HG03064 (cell line): ENCODE measurements at regions not wholly inside any gene's neighbourhood (a gene's known extent, or its start where the extent isn't known, plus 50 kb on each side); places are given as distances from the start of the nearest gene placed in this dataset.

Source experiments
- ATAC-seq: cut with Tn5 transposase; IDR thresholded peaks from one replicate; pipeline ENCODE4 v1.9.1; 2021; ENCODE audit warnings: low read depth; ENCODE audit not compliant: unreplicated experiment

DNA sequence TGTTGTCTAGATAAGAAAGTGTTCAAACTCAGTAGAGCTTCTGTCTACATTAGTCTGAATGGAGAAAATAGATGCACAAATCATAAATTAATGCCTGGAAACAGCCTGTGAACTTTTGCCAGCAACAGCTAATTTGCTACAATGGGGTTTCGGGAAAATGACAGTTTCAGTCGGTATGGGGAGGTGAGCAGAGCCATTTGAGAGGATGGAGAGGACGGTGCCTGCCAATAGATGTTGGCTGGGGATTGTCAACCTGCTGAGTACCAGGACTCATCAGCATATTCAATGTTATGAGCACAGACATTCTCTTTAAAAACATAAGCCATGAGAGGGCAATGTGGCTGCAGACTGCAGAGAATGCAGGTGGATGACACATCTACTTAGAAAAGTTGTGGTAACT lies 230.3 kb upstream of the PCDH18 start:
- no peak for ATAC-seq

DNA sequence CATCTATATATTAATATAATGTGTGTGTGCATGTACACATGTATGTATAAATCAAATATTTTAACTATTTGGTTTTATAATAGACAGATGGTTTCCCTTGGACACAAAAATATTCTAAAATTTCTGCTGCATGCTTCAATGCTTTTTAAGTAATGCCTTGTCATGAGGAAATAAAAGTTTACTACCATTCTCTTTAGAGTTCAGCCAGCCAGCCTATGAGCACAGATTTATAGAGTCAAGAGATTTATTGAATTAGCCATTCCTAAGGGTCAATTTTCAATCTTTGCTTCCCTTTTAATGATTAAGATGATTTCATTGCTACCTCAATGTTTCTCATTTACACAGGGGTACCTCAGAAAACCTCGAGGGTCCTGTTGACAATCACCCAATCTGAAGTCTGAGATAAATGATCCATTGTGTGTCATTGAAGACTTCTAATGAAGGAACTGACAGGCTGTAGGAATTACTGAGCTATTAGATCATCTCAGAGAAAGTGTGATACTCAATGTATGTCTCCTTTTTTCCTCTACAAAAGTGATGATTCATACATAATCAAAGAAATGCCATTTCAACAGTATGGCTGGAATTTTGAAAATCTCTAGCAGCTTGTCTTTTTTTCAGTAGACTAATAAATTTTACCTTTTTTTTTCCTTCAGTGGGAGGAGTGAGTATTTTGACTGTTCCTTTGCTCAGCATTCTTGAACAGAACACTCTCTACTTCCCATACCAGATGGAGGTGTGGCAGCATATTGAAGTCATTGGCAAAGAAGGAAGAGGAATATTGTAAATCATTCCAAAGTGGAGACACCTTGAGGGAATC lies 222.6 kb upstream of the PCDH18 start:
- ATAC-seq, result no peak

DNA sequence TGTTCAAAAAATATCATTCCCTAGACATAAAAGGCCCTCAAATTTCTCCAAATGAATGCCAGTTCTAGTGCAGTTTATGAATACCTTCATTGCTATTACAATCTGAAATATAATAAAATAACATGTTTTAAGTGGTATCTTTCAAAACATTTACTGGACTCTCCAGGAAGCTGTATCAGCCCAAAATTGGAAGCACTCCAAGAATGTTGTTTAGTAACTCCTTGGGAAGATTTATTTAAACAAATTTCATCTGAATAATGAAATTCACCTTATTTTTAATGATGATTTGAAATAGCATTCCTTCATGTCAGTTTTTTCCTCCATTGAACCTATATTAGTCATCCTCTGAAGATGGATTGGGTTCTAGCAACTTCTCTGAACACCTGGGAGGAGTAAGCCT lies 217.2 kb upstream of the PCDH18 start:
- no peak for ATAC-seq

DNA sequence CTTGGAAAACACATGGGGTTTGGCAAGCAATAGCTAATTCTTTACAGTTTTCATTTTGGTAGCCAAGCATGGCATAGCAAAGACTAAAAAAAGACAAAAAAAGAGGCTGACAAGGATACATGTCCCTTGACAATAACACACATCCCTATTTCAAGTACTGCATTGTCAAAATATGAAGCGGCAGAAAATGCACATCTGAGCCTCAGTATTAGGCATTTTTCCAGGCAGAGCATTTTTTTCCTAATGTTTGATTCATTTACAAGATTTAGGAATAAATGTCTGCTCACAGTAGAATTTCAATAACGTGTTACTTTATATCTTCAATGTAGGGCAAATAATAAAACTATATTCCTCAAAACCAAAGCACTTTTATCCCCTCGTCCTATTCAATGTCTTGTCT lies 216.3 kb upstream of the PCDH18 start:
- no peak for ATAC-seq

DNA sequence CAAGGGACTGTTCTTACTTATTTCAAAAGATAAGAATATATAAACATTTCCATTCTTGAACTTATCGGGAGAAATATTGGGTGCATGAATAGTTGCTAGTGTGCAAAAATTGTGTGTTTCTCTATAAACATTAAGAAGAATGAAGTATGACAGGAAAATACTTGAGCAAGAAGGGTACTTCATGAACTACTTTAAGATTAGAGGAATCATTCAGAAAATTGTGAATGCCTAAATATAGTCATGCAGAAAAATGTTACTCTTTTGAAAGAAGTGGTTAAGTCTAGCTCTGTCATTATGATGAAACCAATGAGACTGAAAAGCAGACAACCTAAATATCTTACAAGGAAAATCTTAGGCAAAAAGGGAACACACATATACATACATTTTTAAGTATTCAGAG lies 207.8 kb upstream of the PCDH18 start:
- no peak for ATAC-seq

DNA sequence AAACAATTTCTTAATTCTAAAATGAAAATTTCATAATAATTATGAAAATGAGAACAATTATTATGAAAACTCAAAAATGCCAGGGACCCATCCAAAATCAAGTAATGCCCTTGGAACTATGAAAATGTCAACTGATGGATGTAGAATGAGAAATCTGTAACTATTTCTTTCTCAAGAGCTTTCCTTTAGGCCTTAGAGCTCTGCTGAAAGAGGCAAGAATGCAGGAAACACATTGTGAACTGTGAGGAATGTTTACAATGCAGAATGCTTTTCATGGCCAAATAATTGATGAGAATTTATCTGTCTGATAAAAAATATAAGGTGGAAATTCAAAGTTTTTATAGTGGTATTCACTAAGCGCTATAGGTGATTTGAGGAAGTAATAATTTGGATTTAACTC lies 207.1 kb upstream of the PCDH18 start:
- ATAC-seq, result no peak

DNA sequence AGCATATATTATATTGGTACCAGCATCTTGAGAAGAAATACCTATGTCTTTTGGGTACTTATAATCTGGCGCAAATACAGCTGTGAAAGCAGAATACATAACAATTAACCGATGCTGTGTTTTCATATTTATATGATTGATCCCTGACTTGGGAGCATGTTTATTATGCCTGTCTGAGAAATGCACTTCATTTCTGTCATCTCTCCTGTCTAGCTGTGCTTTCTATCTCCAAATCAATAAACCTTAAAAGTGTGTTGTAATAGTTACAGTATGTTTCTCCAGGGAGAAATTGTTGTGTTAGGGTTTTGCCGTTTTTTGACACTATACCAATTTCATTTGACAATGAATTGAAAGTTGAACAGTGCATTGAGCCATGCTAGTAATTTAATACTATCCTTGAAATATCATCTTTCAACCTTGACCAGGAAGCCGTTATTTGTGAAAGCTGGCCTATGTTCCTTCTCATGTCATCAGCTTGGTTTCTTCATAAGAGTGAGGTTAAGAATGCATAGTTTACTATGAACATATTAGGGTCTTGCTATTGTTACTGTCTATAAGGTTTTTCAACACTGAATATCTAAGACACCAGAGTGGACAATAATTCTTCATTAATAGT lies 206.2 kb upstream of the PCDH18 start:
- no peak for ATAC-seq

DNA sequence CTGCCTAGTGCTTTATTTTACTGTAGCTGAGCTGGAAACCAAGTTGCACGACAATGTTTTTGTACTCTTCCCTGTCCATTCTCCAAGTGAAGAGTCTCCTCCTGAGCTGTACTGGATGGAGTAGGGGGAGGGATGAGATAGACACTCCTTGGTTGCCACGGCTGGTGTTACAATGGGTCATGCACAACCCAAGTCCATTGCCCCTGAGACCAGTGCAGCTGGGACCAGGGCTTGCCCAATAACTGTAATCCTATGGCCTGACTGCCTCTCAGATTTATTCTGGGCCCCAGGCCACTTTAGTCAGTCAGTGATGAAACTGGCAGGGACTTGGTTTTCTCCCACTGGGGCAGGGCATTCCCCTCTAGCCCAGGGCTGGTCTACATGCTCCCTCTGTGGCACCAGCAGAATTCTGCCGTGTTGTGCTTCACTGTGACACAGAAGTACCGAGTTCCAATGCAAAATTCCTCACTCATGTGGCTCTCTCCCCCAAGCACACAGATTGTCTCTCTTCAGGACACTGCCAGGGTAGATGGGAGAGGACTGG lies 203.3 kb upstream of the PCDH18 start:
- no peak for ATAC-seq

DNA sequence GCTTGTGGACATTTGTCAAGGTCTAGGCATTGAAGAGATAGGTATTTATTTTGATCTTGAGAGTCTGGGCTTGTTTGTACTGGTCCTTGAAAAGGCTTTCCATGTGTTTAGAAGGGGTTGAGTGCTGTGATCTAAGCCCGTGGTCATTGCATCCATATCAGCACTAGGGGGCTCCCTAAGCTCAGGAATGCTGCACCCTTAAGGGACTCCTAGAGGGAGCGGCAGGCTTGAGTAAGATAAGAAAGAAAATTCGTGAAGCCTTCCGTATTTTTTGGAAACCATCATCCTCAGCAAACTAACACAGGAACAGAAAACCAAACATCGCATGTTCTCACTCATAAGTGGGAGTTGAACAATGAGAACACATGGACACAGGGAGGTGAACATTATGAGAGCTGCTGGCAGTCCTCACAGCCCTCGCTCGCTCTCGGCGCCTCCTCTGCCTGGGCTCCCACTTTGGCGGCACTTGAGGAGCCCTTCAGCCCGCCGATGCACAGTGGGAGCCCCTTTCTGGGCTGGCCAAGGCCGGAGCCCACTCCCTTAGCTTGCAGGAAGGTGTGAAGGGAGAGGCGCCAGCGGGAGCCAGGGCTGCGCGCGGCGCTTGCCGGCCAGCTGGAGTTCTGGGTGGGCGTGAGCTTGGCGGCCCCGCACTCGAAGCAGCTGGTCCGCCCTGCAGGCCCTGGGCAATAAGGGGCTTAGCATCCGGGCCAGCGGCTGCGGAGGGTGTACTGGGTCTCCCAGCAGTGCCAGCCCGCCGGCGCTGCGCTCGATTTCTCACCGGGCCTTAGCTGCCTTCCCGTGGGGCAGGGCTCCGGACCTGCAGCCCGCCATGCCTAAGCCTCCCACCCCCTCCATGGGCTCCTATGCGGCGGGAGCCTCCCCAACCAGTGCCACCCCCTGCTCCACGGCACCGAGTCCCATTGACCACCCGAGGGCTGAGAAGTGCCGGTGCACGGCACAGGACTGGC lies 201.2 kb upstream of the PCDH18 start:
- peak; percentile 75 for ATAC-seq

DNA sequence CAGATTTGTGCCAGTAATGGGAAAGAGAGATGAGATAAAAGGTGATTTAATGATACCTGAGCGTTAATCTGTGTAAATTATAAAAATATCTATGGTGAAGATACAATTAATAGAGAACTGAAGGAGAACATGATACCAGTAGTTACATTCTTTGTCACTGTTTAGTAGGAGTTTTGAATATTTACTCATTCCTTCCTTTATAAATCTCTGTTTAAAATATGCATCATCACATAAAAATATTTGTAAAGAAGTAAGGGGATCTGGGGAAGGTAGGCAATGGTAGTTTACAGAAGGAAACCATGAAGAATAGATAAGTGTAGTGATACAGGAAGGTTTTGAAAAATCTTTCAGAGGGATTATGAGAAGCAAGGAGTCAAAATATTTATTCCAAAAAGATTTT lies 190.6 kb upstream of the PCDH18 start:
- ATAC-seq, result no peak

DNA sequence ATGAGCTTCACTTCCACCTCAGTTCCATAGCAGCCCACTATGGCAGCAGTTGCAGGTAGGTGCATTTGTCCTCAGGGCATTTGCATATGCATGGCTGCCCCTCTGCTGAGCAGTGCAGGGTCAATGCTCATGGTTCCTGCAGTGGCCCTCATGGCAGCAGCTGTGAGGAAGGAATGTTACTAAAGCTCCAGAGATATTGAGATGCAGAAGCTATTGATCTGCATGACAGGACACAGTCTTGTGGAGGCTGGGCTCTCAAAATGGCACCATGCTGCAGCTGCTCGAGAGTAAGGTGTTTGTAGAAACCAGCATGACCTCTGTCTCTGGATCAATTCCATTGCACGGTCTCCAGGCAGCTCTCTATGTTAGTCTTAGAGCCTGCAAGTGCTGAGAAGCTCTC lies 179.2 kb upstream of the PCDH18 start:
- ATAC-seq, result no peak

DNA sequence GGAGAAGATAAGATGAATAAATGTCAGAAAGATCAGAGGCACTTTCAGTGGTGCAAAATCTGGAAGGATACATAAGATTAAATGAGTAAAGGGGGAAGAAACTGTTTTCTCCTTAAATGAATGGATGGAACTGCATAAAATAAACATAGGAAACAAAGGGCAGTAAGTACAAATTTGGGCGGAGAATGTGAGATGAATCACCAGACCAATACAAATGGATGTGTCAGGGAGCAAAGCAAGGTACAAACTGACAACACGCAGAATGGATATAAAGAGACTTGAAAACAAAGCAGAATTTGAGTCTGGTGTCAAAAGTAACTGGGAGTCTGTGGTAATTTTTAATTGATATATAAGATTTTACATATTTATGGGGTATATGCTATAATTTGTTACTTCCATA lies 175.3 kb upstream of the PCDH18 start:
- ATAC-seq, result no peak

DNA sequence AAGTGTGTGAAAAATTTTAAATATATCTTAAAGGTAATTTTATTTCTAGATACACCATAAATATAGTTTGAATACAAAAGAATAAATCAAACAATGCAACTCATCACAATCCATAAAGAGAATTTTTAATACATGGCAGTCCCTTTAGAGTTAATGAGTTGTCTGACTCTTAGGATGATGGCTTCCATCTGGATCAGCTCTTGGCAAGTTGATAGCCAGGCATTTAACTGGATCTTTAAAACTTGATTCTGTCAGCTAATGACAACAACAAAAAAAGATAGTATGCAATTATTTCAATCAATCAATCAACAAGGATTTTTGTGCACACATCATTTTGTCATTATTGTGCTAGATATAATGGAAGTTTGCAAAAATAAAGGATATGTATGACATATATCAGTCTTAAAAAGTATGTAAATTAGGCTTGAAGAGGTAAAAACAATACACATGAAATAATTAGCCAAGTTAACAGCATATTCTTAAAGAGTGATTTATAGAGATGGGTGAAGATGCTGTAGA lies 174.9 kb upstream of the PCDH18 start:
- no peak for ATAC-seq

DNA sequence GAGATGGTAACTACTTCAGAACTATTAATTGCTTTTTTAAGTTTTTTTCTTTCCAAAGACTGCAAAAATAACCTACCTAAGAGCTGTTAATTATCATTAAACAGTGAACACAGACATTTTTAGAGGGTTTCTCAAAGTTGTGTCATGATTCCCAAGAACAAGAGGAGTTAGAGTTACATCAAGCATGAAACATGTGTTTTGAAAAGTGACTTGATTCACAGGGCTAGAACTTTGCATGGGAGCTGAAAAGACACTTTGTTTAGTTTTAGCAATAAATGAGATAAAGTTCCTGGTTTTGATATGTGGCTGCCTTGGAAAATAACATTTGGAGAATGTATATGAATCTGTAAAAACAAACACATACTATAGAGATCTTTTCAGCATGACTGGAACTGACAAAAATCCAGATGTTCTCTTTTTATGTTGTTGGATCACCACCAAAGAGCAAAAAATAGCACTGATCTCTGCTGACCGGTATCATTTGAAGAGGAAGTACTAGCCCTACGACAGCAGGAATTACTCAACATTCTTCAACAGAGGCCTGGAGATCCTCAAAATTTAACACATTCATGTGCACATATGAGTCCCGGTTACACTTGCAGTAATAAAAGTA lies 173.0 kb upstream of the PCDH18 start:
- ATAC-seq, result no peak

DNA sequence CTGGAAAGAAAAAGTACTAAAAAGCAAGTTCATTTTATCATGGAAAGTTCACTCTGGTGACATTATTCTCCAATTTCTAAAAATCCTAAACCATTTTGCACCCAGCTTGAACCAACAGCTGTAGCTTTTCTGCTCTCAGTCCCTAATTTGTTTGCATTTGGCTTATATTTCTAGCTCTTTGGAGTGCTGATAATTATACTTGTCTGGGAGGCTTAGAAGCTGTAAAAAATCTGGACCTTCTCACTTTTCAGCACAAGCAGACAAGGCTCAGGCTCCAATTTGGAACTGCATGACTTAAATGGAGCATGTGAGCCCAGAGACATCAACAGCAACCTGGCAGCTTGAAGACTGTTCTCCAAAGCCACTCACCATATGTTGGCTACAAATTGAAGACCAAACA lies 170.9 kb upstream of the PCDH18 start:
- ATAC-seq, result no peak

DNA sequence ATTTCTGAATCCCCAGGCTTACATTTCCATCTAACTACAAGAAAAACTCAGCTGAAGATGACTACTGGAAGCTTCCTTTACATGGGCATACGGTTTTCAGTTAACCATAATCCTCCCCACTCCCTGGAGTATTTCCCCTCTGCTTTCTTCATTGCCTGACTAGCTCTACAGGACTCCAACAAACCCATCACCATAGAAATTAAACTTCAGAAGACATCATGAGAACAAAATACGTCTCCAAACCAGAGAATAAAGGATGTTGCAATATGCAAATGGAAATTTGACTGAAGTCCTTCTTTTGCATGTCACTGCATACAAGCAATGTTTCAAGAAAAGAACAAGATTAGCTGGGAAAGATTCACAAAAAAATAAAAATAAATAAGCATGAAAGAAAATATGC lies 170.2 kb upstream of the PCDH18 start:
- no peak for ATAC-seq

DNA sequence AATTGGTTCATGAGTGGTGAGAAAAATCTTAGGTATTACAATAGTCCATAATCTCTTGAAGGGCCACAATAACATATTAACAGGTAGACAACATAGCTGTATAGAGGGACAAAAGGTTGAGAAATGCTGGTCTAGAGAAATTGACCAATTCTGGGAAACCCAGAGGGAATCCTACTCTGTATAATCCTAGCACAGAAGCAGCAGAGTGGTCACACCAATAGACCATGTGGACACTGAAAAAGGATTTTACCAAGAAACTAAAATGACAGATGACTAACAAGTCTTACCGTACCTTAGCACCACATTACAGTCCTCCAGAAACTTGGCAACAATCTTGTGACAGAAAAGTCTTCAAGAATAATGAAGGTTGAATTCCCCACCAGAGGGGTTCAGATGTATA lies 169.1 kb upstream of the PCDH18 start:
- no peak for ATAC-seq

DNA sequence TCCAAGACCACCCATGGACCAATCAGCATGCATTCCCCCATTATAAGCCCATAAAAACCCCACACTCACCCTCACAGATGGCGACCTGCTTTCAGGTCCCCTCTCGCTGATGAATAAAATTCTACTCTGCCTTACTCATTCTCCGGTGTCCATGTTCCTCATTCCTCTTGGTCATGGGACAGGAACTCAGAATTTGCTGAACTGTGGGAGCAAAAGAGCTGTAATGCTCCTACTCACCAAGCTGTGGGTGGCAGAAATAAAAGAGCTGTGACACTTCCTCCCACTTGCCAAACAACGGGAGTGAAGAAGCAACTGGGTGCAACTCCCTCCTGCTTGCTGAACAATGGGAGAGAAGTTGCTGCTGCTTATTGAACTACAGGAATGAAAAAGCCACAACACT lies 168.5 kb upstream of the PCDH18 start:
- ATAC-seq, result no peak

DNA sequence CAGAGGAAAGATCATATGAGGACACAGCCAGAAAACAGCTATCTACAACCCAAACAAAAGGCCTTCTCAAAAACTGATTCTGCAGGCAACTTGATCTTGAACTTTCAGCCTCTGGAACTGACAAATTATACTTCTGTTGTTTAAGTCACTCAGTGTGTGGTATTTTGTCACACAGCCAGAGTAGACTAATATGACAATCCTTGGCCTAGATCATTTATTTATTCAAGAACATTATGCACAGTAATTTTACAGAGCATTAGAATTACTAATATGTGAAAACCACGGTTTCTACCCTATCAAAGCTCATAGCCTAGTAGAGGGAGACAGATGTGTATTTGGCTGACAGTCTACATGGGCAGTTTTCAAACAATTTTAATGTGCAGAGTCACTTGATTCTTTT lies 167.8 kb upstream of the PCDH18 start:
- no peak for ATAC-seq

DNA sequence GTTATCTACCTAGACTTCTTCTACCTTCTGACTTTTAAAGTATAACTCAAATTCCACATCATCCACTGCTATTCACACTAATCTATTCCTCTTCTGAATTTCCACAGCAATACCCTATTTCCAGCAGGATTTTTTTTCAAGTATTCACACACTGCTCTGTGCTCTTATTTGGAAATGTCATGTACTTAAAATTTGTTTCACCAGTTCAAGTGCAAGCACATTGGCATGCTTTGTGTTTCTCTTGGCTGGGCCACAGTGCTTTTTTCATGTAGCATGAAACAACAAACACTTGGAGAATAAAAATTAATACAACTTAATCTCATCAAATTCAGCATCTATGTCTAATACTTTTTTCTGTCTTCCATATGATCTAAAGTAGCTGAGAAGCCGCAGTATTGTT lies 161.8 kb upstream of the PCDH18 start:
- ATAC-seq, result no peak
